ENCODE measurements at regions not wholly inside any gene's neighbourhood (a gene's known extent, or its start where the extent isn't known, plus 50 kb on each side); places are given as distances from the start of the nearest gene placed in this dataset.
"Not testable (repeated sequence)": the region's sequence is repeated elsewhere in the genome, so short reads cannot be mapped to it uniquely, and the experiment has no call there.

GRCh38 chr1:149700677-149701567 is 81.6 kb upstream of the FCGR1A start:
- DNase-seq: not testable (repeated sequence)

GRCh38 chr1:149708192-149708853 is 74.2 kb upstream of the FCGR1A start:
- peak; percentile 33 for DNase-seq

GRCh38 chr1:149711651-149712050 is 70.8 kb upstream of the FCGR1A start:
- DNase-seq: not testable (repeated sequence)

GRCh38 chr1:149712154-149712927 is 70.2 kb upstream of the FCGR1A start:
- peak; percentile 3 for DNase-seq

GRCh38 chr1:149713513-149713912 is 69.0 kb upstream of the FCGR1A start:
- DNase-seq: not testable (repeated sequence)

GRCh38 chr1:149713952-149714351 is 68.5 kb upstream of the FCGR1A start:
- not testable (repeated sequence) for DNase-seq

- DNase-seq: not testable (repeated sequence)
Measured at GRCh38 chr1:149724618-149725302, 57.7 kb upstream of the FCGR1A start.

GRCh38 chr1:149726688-149727087 is 55.8 kb upstream of the FCGR1A start:
- DNase-seq: not testable (repeated sequence)

- DNase-seq: not testable (repeated sequence)
Measured at GRCh38 chr1:149728598-149728997, 53.9 kb upstream of the FCGR1A start.

All from activated gamma-delta T cell treated with Interleukin-2 at 50 U/mL for 16 hours (primary cell).